SU-DHL-6 (cell line): ENCODE measurements at regions not wholly inside any gene's neighbourhood (a gene's known extent, or its start where the extent isn't known, plus 50 kb on each side); places are given as distances from the start of the nearest gene placed in this dataset.

Source experiments
- H2AFZ ChIP-seq: fragments of 200-600 bp; sonication (generic); 2 replicates; pipeline ENCODE4 v1.6.1; 2014; ENCODE audit warnings: low read depth, mild to moderate bottlenecking, moderate library complexity, mixed read lengths, antibody characterized with exemption, low read length; ENCODE audit not compliant: severe bottlenecking
- H3F3A ChIP-seq: fragments of 200-600 bp; shearing (Covaris generic); 2 replicates; pipeline ENCODE4 v1.6.0; 2016; ENCODE audit warnings: antibody characterized with exemption, mild to moderate bottlenecking; ENCODE audit not compliant: insufficient read depth
- H3K27ac ChIP-seq: fragments of 200-600 bp; sonication (generic); 2 replicates; pipeline ENCODE4 v1.5.1; 2016; ENCODE audit warnings: low read depth, mild to moderate bottlenecking, low read length, moderate library complexity, mixed read lengths
- H3K27me3 ChIP-seq: fragments of 200-600 bp; sonication (generic), shearing (Covaris generic); 2 replicates; pipeline ENCODE4 v1.6.0; 2014; ENCODE audit warnings: mild to moderate bottlenecking, low read length
- H3K36me3 ChIP-seq: fragments of 200-600 bp; sonication (generic); 2 replicates; pipeline ENCODE4 v1.6.1; 2014; ENCODE audit warnings: mild to moderate bottlenecking, low read length, mixed read lengths
- H3K4me2 ChIP-seq: fragments of 300-600, 200-600 bp; shearing (Covaris generic), sonication (generic); 2 replicates; pipeline ENCODE4 v1.6.0; 2014; ENCODE audit warnings: low read length, low read depth, mild to moderate bottlenecking; ENCODE audit not compliant: poor library complexity, severe bottlenecking
- H3K4me3 ChIP-seq: fragments of 200-600 bp; sonication (generic); 2 replicates; pipeline ENCODE4 v1.5.1; 2014; ENCODE audit warnings: antibody characterized with exemption, low read length, mild to moderate bottlenecking, mixed read lengths; ENCODE audit not compliant: insufficient read depth, poor library complexity, severe bottlenecking
- H3K79me2 ChIP-seq: fragments of 200-600 bp; sonication (generic); 2 replicates; pipeline ENCODE4 v1.6.1; 2014; ENCODE audit warnings: mild to moderate bottlenecking, low read length, moderate library complexity; ENCODE audit not compliant: insufficient read depth
- H3K9ac ChIP-seq: fragments of 200-600 bp; sonication (generic); 2 replicates; pipeline ENCODE4 v1.7.0; 2014; ENCODE audit warnings: mild to moderate bottlenecking, low read length
- H3K9me2 ChIP-seq: fragments of 200-600 bp; sonication (generic); replicated peaks from 2 replicates; pipeline ENCODE4 v1.6.1; 2014; ENCODE audit warnings: low read length; ENCODE audit not compliant: insufficient read depth
- H3K9me3 ChIP-seq: fragments of 200-600 bp; sonication (generic); 2 replicates; pipeline ENCODE4 v1.6.1; 2014; ENCODE audit warnings: low read length, mixed read lengths; ENCODE audit not compliant: insufficient read depth
- H4K20me1 ChIP-seq: fragments of 200-600 bp; sonication (generic); 2 replicates; pipeline ENCODE4 v1.6.1; 2014; ENCODE audit warnings: low read depth, mild to moderate bottlenecking, antibody characterized with exemption, low read length, moderate library complexity, mixed read lengths
- CTCF ChIP-seq: fragments of 200-600 bp; sonication (generic); IDR thresholded peaks from one replicate; pipeline ENCODE4 v1.5.1; 2017; ENCODE audit warnings: antibody characterized with exemption, mild to moderate bottlenecking, low read length, moderate library complexity; ENCODE audit not compliant: insufficient read depth, poor library complexity, severe bottlenecking
- EZH2phosphoT487 ChIP-seq: fragments of 200-600 bp; sonication (generic), shearing (Covaris generic); conservative IDR thresholded peaks from 2 replicates; pipeline ENCODE4 v1.6.1; 2018; ENCODE audit warnings: mild to moderate bottlenecking, antibody characterized with exemption, low read length, moderate library complexity, mixed read lengths

DNA sequence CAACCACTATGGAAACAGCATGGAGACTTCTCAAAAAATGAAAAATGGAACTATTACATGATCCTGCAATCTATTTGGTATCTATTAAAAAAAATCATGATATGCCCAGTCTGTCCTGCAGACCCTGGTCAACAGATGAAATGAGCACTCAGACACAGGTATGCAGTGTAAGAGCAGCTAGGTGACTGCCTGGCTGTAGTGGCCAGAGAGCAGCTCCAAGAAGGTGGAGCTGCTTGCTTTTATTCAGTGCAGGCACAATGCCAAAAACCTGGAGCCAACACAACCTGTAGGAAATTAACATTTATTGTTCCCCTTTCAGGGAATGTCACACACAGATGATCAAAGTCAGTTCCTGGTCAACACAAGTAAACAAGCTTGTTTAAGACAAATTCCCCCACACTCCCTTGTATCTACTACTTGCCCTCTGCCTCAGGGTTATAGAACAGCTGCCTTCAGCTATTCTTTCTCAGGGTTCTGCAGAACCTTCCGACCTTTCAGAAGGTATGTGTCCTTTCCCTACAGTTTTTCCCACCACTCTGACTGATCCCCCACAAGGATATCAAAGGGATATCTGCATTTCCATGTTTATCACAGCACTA is 933.7 kb upstream of the SLITRK5 start:
- no peak overlapping the region for H3K4me2 ChIP-seq
- no peak overlapping the region for H3K4me3 ChIP-seq
- no peaks in the 10 kb centered on the region for H3K79me2 ChIP-seq
- H3K36me3 ChIP-seq: no peaks in the 10 kb centered on the region
- H4K20me1 ChIP-seq: no peaks in the 10 kb centered on the region
- no peak overlapping the region for H3K9ac ChIP-seq
- no peaks in the 10 kb centered on the region for H3K9me3 ChIP-seq
- no peaks in the 10 kb centered on the region for H3F3A ChIP-seq
- no peak overlapping the region for H3K27ac ChIP-seq
- no peaks in the 10 kb centered on the region for H3K9me2 ChIP-seq
- TF ChIP-seq EZH2phosphoT487 (no peak), CTCF (no peak)
- no peak overlapping the region for H2AFZ ChIP-seq
- no peaks in the 10 kb centered on the region for H3K27me3 ChIP-seq

GRCh38 chr13:86741762-86742285 is 929.3 kb upstream of the SLITRK5 start:
- Histone ChIP-seq H4K20me1 (no peaks in the 10 kb centered on the region), H3F3A (no peaks in the 10 kb centered on the region), H3K27me3 (no peaks in the 10 kb centered on the region), H3K27ac (no peak overlapping the region), H3K9me3 (no peaks in the 10 kb centered on the region), H3K9ac (no peak overlapping the region), H3K9me2 (no peaks in the 10 kb centered on the region), H3K4me3 (no peak overlapping the region), H3K4me2 (no peak overlapping the region), H3K79me2 (no peaks in the 10 kb centered on the region), H2AFZ (no peak overlapping the region), H3K36me3 (no peaks in the 10 kb centered on the region)
- TF ChIP-seq CTCF: no peak
- no peak for TF ChIP-seq EZH2phosphoT487

DNA sequence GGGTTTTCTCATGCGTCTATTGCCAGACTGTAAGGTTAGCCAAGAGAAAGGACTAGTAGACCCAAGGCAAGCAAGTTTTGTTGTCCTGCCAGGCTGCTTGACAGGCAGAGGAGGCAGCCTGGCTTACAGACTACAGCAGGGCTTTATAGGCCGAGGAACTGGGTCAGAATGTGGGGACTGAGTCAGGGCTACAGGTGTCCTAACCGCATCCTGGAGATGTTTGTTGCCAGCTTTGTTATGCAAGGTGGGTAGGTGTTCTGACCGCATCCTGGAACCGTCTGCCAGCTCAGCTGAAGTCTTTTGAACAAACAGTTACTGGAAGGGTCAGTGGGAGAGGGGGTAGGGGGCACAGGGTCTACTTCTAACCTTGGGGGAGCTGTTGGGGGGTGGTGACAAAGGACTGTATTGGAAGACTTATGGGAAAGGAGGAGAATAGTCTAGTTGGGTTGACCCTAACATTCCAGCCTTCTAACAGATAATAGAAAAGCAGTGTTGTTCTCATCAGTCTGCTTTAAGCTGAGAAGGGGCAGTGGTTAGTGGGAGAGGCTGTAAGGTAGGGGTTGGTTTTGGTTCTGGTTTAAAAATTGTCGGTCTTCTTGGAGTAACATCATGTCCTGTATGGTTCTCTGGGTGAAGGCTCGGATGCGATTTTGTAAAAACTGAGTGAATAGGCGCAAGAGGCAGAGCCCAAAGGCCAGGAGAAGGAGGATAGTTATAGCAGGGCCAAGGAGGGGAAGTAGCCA is 913.8 kb upstream of the SLITRK5 start:
- Histone ChIP-seq H3K27me3 (no peaks in the 10 kb centered on the region), H3K27ac (no peak overlapping the region), H3K4me3 (no peak overlapping the region), H3K9me2 (no peaks in the 10 kb centered on the region), H3K79me2 (no peaks in the 10 kb centered on the region), H3F3A (no peaks in the 10 kb centered on the region), H3K4me2 (no peak overlapping the region), H3K9me3 (no peaks in the 10 kb centered on the region), H4K20me1 (no peaks in the 10 kb centered on the region), H2AFZ (no peak overlapping the region), H3K9ac (no peak overlapping the region), H3K36me3 (no peaks in the 10 kb centered on the region)
- TF ChIP-seq CTCF: no peak
- no peak for TF ChIP-seq EZH2phosphoT487
